GM12878 (cell line): ENCODE measurements at regions not wholly inside any gene's neighbourhood (a gene's known extent, or its start where the extent isn't known, plus 50 kb on each side); places are given as distances from the start of the nearest gene placed in this dataset.

ENCODE experiments used
- ATAC-seq: fragments of 200-7000 bp; cut with Tn5 transposase; 3 replicates; pipeline ENCODE4 v1.9.1; 2020; ENCODE audit warnings: mild to moderate bottlenecking, moderate library complexity
- BruUV-seq: library from RNA; stranded (reverse); fragments of 400-500 nt; replicated peaks from 2 replicates; lab custom pipeline; 2021; lab: Mats Ljungman, UMichigan
- CTCF ChIA-PET: fragments of 300-600 bp; sonication (Branson Sonifier 250); formaldehyde crosslinking; extraction: SDS; loops from one replicate; lab custom pipeline; 2021; ENCODE audit warnings: inconsistent platforms; lab: Yijun Ruan, JAX
- POLR2A ChIA-PET: fragments of 350-600 bp; formaldehyde crosslinking; extraction: SDS; loops from one replicate; lab custom pipeline; 2021; ENCODE audit warnings: inconsistent platforms; lab: Charles Lee
- RAD21 ChIA-PET: fragments of 300-600 bp; sonication (Branson Sonifier 250); formaldehyde crosslinking; loops from one replicate; lab custom pipeline; 2023; ENCODE audit warnings: antibody characterized with exemption; ENCODE audit not compliant: unreplicated experiment; lab: Charles Lee
- SMC1A ChIA-PET: fragments of 300-600 bp; sonication (Branson Sonifier 250); formaldehyde crosslinking; loops from one replicate; lab custom pipeline; 2023; ENCODE audit not compliant: unreplicated experiment, uncharacterized antibody; lab: Charles Lee
- DNase-seq: peaks from one replicate; pipeline ENCODE4 v3.0.0-alpha.2; 2011; ENCODE audit warnings: low read depth, low spot score
- FAIRE-seq: peaks from 3 replicates; lab custom pipeline; 2011; peaks lifted over from hg19 to GRCh38; lab: Jason Lieb, UNC
- H2AFZ ChIP-seq: 2 replicates; pipeline ENCODE4 v1.6.0; 2011; ENCODE audit warnings: low read depth, low read length, control low read depth; ENCODE audit not compliant: control insufficient read depth
- H3K27ac ChIP-seq: 2 replicates; pipeline ENCODE4 v1.5.1; 2011; ENCODE audit warnings: control low read depth; ENCODE audit not compliant: control insufficient read depth, insufficient read depth
- H3K27me3 ChIP-seq, 2 experiments: replicated peaks in 1 of 2; 2 replicates each; pipeline versions ENCODE4 v1.6.0 to v1.6.1; 2011; ENCODE audit warnings: low read length in 1 of 2; ENCODE audit not compliant: control insufficient read depth in 2 of 2, insufficient read depth in 2 of 2
- H3K36me3 ChIP-seq, 2 experiments: 2 replicates each; pipeline ENCODE4 v1.5.1; 2011; ENCODE audit warnings: low read length in 1 of 2; ENCODE audit not compliant: control insufficient read depth in 2 of 2, insufficient read depth in 2 of 2
- H3K4me1 ChIP-seq: 2 replicates; pipeline ENCODE4 v1.6.1; 2011; ENCODE audit warnings: mild to moderate bottlenecking, low read length, moderate library complexity, mixed read lengths; ENCODE audit not compliant: control insufficient read depth, insufficient read depth
- H3K4me2 ChIP-seq: 2 replicates; pipeline ENCODE4 v1.6.0; 2011; ENCODE audit warnings: control low read depth; ENCODE audit not compliant: control insufficient read depth, insufficient read depth
- H3K4me3 ChIP-seq: fragments of 200-600 bp; sonication (generic); 2 replicates; pipeline ENCODE4 v1.5.1; 2016
- H3K79me2 ChIP-seq: 2 replicates; pipeline ENCODE4 v1.6.0; 2011; ENCODE audit warnings: low read length; ENCODE audit not compliant: control insufficient read depth, insufficient read depth
- H3K9ac ChIP-seq: 2 replicates; pipeline ENCODE4 v1.8.0; 2011; ENCODE audit warnings: low read length, control low read depth, mixed read lengths; ENCODE audit not compliant: control insufficient read depth, insufficient read depth
- H3K9me3 ChIP-seq: replicated peaks from 3 replicates; pipeline ENCODE4 v1.5.1; 2011; ENCODE audit warnings: mild to moderate bottlenecking, low read length; ENCODE audit not compliant: control insufficient read depth, insufficient read depth
- H4K20me1 ChIP-seq: 2 replicates; pipeline ENCODE4 v1.6.0; 2011; ENCODE audit not compliant: control insufficient read depth, insufficient read depth
- ASH2L ChIP-seq: fragments of 300-600, 200-600 bp; sonication (generic); IDR thresholded peaks from 2 replicates; pipeline ENCODE4 v1.6.1; 2017; ENCODE audit warnings: low read depth, mild to moderate bottlenecking, borderline replicate concordance
- BCL11A ChIP-seq: IDR thresholded peaks from 2 replicates; pipeline ENCODE4 v1.6.1; 2011; ENCODE audit warnings: low read depth, low read length
- BMI1 ChIP-seq: fragments of 450-650 bp; IDR thresholded peaks from 2 replicates; pipeline ENCODE4 v1.6.1; 2016; ENCODE audit warnings: mild to moderate bottlenecking, moderate library complexity, borderline replicate concordance
- CBFB ChIP-seq: IDR thresholded peaks from 2 replicates; pipeline ENCODE4 v1.6.1; 2016; ENCODE audit warnings: antibody characterized with exemption, low read depth
- EGR1 ChIP-seq, 2 experiments: IDR thresholded peaks; 1 replicate in 1 of 2; 2 replicates in 1 of 2; pipeline ENCODE4 v1.6.1; 2011 to 2012; ENCODE audit warnings: low read depth in 2 of 2, low read length in 2 of 2, borderline replicate concordance in 1 of 2, mild to moderate bottlenecking in 1 of 2, moderate library complexity in 1 of 2
- NBN ChIP-seq: fragments of 450-650 bp; IDR thresholded peaks from 2 replicates; pipeline ENCODE4 v1.6.1; 2016
- NFXL1 ChIP-seq: fragments of 450-650 bp; IDR thresholded peaks from 2 replicates; pipeline ENCODE4 v1.6.1; 2017; ENCODE audit warnings: antibody characterized with exemption, mild to moderate bottlenecking, borderline replicate concordance
- RELA ChIP-seq: fragments of 450-650 bp; IDR thresholded peaks from 2 replicates; pipeline ENCODE4 v1.8.0; 2014; ENCODE audit warnings: borderline replicate concordance; ENCODE audit not compliant: partially characterized antibody
- SMC3 ChIP-seq: IDR thresholded peaks from 2 replicates; pipeline ENCODE4 v1.6.1; 2011; ENCODE audit warnings: low read length, improper control_type of control experiment, borderline replicate concordance
- SP1 ChIP-seq: IDR thresholded peaks from one replicate; pipeline ENCODE4 v1.6.1; 2011; ENCODE audit warnings: low read depth, low read length
- SUZ12 ChIP-seq: fragments of 200-600 bp; sonication (generic); IDR thresholded peaks from one replicate; pipeline ENCODE4 v1.6.1; 2018; ENCODE audit warnings: antibody characterized with exemption, mild to moderate bottlenecking; ENCODE audit not compliant: unreplicated experiment
- TARDBP ChIP-seq: IDR thresholded peaks from 2 replicates; pipeline ENCODE4 v1.6.1; 2016; ENCODE audit warnings: borderline replicate concordance
- ZNF384 ChIP-seq: IDR thresholded peaks from 2 replicates; pipeline ENCODE4 v1.6.1; 2012; ENCODE audit warnings: low read depth, mild to moderate bottlenecking, low read length, improper control_type of control experiment, borderline replicate concordance
- whole genome bisulfite sequencing: methylation state at CpG from one replicate; pipeline ENCODE4 v1.1.6; 2016; ENCODE audit warnings: low lambda C conversion rate; ENCODE audit not compliant: insufficient replicate concordance, insufficient coverage; ENCODE audit errors: missing lambda C conversion rate; 5-methylcytosine and 5-hydroxymethylcytosine counted together
- in situ Hi-C: fragments of 300-500 bp; cut with MboI; formaldehyde crosslinking; loops from 9 replicates; pipeline ENCODE4 v1.14.3; 2018; ENCODE audit warnings: mixed read lengths
- intact Hi-C: fragments of 100-400 bp; cut with micrococcal nuclease; formaldehyde crosslinking; loops from one replicate; pipeline ENCODE4 v1.14.2; 2022; ENCODE audit not compliant: unreplicated experiment
- TF ChIP-seq, protein P1 (sequence below): IDR thresholded peaks from 2 replicates; pipeline ENCODE4 v1.6.1; 2012; ENCODE audit warnings: mild to moderate bottlenecking, low read depth, low read length
- TF ChIP-seq, protein P2 (sequence below): IDR thresholded peaks from 2 replicates; pipeline ENCODE4 v1.6.1; 2012; ENCODE audit warnings: low read depth, low read length, improper control_type of control experiment
- TF ChIP-seq, protein P3 (sequence below): IDR thresholded peaks from 2 replicates; pipeline ENCODE4 v1.6.1; 2011; ENCODE audit warnings: borderline replicate concordance, low read depth, mild to moderate bottlenecking, moderate library complexity, low read length; ENCODE audit not compliant: insufficient read depth, poor library complexity, severe bottlenecking
- TF ChIP-seq, protein P4 (sequence below): fragments of 450-650 bp; IDR thresholded peaks from 2 replicates; pipeline ENCODE4 v1.6.1; 2017; ENCODE audit warnings: antibody characterized with exemption, mild to moderate bottlenecking, moderate library complexity

DNA sequence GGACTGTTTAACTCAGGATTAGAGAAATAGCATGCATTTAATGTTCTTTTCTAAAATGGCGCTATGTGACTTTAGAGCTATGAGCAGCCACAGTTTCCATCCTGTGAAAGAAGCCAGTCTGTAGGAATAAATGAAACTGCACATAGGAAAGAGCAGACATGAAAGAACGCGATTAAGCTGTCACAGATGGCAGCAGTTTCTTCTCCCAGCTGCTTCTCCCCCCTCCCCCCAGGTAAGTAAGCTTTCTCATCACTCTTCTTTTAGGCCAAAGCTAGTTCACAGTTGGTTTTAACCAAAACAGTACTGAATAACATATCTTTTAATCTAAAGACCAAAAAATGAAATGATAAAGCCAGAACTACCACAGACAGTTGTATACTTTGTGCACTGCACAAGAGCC is 266.4 kb downstream of the KCNA4 start:
- H3K4me3 ChIP-seq = no peak overlapping the region
- no TSS peak for BruUV-seq
- FAIRE-seq (no peak), ATAC-seq (no peak), DNase-seq (no peak)
- RAD21 ChIA-PET = no interaction called here
- H3K9ac ChIP-seq = no peak overlapping the region
- 21% methylated on average over 3 of the region's 3 CpGs for WGBS
- SMC1A ChIA-PET = interaction anchor here (2.0 kb wide), 1 partner anchor 9 kb away, joined by 5 read pairs; no protein-coding TSS in a partner anchor
- no peaks in the 10 kb centered on the region for H3K79me2 ChIP-seq
- CTCF ChIA-PET = no interaction called here
- no peaks in the 10 kb centered on the region for H4K20me1 ChIP-seq
- H3K27ac ChIP-seq = no peak overlapping the region
- POLR2A ChIA-PET = no interaction called here
- no peaks in the 10 kb centered on the region for H3K4me1 ChIP-seq
- in situ Hi-C loops = no loop called here
- no peaks in the 10 kb centered on the region for H3K36me3 ChIP-seq
- no peaks in the 10 kb centered on the region for H3K9me3 ChIP-seq
- H3K27me3 ChIP-seq = no peaks in the 10 kb centered on the region
- intact Hi-C loops = no loop called here
- no peak overlapping the region for H2AFZ ChIP-seq
- no peak overlapping the region for H3K4me2 ChIP-seq
- TF ChIP-seq BCL11A (no peak), SUZ12 (no peak), NFXL1 (no peak), EGR1 (IDR thresholded peaks at IDR 0.05; ENCODE audit: borderline replicate concordance in 1 of 2, low read depth in 2 of 2, low read length in 2 of 2) (no peak), CBFB (no peak), SMC3 (no peak), SP1 (no peak), RELA (no peak), NBN (no peak), ZNF384 (no peak), ASH2L (no peak), TARDBP (no peak), BMI1 (no peak)
- TF ChIP-seq, protein P1, sequence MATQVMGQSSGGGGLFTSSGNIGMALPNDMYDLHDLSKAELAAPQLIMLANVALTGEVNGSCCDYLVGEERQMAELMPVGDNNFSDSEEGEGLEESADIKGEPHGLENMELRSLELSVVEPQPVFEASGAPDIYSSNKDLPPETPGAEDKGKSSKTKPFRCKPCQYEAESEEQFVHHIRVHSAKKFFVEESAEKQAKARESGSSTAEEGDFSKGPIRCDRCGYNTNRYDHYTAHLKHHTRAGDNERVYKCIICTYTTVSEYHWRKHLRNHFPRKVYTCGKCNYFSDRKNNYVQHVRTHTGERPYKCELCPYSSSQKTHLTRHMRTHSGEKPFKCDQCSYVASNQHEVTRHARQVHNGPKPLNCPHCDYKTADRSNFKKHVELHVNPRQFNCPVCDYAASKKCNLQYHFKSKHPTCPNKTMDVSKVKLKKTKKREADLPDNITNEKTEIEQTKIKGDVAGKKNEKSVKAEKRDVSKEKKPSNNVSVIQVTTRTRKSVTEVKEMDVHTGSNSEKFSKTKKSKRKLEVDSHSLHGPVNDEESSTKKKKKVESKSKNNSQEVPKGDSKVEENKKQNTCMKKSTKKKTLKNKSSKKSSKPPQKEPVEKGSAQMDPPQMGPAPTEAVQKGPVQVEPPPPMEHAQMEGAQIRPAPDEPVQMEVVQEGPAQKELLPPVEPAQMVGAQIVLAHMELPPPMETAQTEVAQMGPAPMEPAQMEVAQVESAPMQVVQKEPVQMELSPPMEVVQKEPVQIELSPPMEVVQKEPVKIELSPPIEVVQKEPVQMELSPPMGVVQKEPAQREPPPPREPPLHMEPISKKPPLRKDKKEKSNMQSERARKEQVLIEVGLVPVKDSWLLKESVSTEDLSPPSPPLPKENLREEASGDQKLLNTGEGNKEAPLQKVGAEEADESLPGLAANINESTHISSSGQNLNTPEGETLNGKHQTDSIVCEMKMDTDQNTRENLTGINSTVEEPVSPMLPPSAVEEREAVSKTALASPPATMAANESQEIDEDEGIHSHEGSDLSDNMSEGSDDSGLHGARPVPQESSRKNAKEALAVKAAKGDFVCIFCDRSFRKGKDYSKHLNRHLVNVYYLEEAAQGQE = no peak
- TF ChIP-seq, protein P2, sequence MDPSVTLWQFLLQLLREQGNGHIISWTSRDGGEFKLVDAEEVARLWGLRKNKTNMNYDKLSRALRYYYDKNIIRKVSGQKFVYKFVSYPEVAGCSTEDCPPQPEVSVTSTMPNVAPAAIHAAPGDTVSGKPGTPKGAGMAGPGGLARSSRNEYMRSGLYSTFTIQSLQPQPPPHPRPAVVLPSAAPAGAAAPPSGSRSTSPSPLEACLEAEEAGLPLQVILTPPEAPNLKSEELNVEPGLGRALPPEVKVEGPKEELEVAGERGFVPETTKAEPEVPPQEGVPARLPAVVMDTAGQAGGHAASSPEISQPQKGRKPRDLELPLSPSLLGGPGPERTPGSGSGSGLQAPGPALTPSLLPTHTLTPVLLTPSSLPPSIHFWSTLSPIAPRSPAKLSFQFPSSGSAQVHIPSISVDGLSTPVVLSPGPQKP = no peak
- TF ChIP-seq, protein P3, sequence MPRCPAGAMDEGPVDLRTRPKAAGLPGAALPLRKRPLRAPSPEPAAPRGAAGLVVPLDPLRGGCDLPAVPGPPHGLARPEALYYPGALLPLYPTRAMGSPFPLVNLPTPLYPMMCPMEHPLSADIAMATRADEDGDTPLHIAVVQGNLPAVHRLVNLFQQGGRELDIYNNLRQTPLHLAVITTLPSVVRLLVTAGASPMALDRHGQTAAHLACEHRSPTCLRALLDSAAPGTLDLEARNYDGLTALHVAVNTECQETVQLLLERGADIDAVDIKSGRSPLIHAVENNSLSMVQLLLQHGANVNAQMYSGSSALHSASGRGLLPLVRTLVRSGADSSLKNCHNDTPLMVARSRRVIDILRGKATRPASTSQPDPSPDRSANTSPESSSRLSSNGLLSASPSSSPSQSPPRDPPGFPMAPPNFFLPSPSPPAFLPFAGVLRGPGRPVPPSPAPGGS = no peak
- TF ChIP-seq, protein P4, sequence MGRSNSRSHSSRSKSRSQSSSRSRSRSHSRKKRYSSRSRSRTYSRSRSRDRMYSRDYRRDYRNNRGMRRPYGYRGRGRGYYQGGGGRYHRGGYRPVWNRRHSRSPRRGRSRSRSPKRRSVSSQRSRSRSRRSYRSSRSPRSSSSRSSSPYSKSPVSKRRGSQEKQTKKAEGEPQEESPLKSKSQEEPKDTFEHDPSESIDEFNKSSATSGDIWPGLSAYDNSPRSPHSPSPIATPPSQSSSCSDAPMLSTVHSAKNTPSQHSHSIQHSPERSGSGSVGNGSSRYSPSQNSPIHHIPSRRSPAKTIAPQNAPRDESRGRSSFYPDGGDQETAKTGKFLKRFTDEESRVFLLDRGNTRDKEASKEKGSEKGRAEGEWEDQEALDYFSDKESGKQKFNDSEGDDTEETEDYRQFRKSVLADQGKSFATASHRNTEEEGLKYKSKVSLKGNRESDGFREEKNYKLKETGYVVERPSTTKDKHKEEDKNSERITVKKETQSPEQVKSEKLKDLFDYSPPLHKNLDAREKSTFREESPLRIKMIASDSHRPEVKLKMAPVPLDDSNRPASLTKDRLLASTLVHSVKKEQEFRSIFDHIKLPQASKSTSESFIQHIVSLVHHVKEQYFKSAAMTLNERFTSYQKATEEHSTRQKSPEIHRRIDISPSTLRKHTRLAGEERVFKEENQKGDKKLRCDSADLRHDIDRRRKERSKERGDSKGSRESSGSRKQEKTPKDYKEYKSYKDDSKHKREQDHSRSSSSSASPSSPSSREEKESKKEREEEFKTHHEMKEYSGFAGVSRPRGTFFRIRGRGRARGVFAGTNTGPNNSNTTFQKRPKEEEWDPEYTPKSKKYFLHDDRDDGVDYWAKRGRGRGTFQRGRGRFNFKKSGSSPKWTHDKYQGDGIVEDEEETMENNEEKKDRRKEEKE = no peak
